Endodermal cell (in vitro differentiated cells): ENCODE measurements at regions not wholly inside any gene's neighbourhood (a gene's known extent, or its start where the extent isn't known, plus 50 kb on each side); places are given as distances from the start of the nearest gene placed in this dataset.

Source experiments
- DNase-seq: peaks from one replicate; pipeline ENCODE4 v3.0.0-alpha.2; 2017
- H3K27ac ChIP-seq: 2 replicates; pipeline ENCODE4 v1.5.1; 2013; ENCODE audit warnings: mild to moderate bottlenecking, low read depth, low read length, moderate library complexity
- H3K27me3 ChIP-seq: 2 replicates; pipeline ENCODE4 v1.6.1; 2013; ENCODE audit warnings: mild to moderate bottlenecking, low read length, moderate library complexity; ENCODE audit not compliant: insufficient read depth, control insufficient read depth, poor library complexity, severe bottlenecking
- H3K36me3 ChIP-seq: 2 replicates; pipeline ENCODE4 v1.7.0; 2013; ENCODE audit warnings: mild to moderate bottlenecking, low read length, moderate library complexity; ENCODE audit not compliant: control insufficient read depth, insufficient read depth
- H3K4me1 ChIP-seq: one replicate; pipeline ENCODE4 v1.7.0; 2013; ENCODE audit warnings: low read length; ENCODE audit not compliant: control insufficient read depth, insufficient read depth
- H3K4me3 ChIP-seq: 2 replicates; pipeline ENCODE4 v1.5.1; 2013; ENCODE audit warnings: mild to moderate bottlenecking, low read length, moderate library complexity
- H3K9ac ChIP-seq: 2 replicates; pipeline ENCODE4 v1.6.1; 2013; ENCODE audit warnings: mild to moderate bottlenecking, low read length, moderate library complexity; ENCODE audit not compliant: poor library complexity, severe bottlenecking; ENCODE audit errors: extremely low read depth
- H3K9me3 ChIP-seq: 2 replicates; pipeline ENCODE4 v1.6.1; 2013; ENCODE audit warnings: mild to moderate bottlenecking, low read length, moderate library complexity; ENCODE audit not compliant: control insufficient read depth
- H3K27ac Mint-ChIP-seq: 2 replicates; pipeline ENCODE4 v1.8.0; 2020; ENCODE audit warnings: mixed read lengths
- H3K27me3 Mint-ChIP-seq: 2 replicates; pipeline ENCODE4 v1.8.0; 2021; ENCODE audit warnings: mild to moderate bottlenecking, mixed read lengths; ENCODE audit not compliant: insufficient read depth
- H3K36me3 Mint-ChIP-seq: 2 replicates; pipeline ENCODE4 v1.8.0; 2020; ENCODE audit warnings: low read depth, mixed read lengths
- H3K4me1 Mint-ChIP-seq: 2 replicates; pipeline ENCODE4 v1.8.0; 2020; ENCODE audit warnings: mixed read lengths
- H3K4me3 Mint-ChIP-seq: 2 replicates; pipeline ENCODE4 v1.8.0; 2020; ENCODE audit warnings: mild to moderate bottlenecking, moderate library complexity, mixed read lengths
- H3K9me3 Mint-ChIP-seq: 2 replicates; pipeline ENCODE4 v1.8.0; 2020; ENCODE audit warnings: mild to moderate bottlenecking, mixed read lengths
- WGBS, 2 experiments: methylation state at CpG; one replicate each; pipeline versions ENCODE4 v1.1.5 to v1.1.7; 2013; ENCODE audit warnings: missing lambda C conversion rate in 2 of 2, mixed read lengths in 1 of 2; ENCODE audit not compliant: insufficient coverage in 1 of 2, insufficient read length in 1 of 2; 5-methylcytosine and 5-hydroxymethylcytosine counted together
- TF ChIP-seq, protein P1 (sequence below): fragments of 200-600 bp; sonication (generic); conservative IDR thresholded peaks from 2 replicates; pipeline ENCODE4 v1.5.0; 2021; ENCODE audit warnings: antibody characterized with exemption, mild to moderate bottlenecking

DNA sequence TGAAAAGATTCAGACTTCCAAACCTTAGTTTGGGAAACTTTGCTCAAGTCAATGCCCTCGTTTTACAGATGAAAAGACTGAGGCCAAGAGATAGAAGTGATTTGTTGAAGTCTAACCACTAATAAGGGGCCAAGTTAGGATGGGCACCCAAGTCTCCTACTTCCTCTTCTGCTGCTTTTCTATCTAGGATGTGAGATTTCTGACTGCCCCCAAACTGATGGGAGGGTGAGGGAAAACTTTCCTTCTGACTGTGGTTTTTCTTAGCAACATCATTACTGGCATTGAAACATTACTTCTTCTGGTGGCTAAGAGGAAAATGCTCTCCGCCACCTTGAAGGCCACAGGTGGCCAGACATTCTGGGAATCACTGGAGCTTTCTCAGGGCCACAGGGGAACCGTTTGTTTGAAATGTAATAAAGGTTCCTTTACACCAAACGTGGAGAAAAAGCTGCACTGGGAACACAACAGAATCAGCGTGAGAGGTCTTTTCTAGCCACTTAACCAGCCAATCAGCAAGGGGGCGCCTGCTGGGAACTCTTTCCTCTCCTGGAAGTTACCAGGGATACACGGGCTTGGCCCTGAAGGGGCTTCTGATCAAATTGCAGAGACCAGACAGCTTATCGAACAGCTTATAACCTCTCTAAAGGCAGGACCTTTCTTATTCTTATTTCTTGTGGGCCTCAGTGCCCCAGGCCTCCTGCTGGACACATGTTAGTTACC is 115.9 kb upstream of the TEX13D start:
- H3K9me3 ChIP-seq, result no peaks in the 10 kb centered on the region
- WGBS, 2 experiments, result 33% methylated on average over 8 of the region's 8 CpGs; no CpG with 5 or more reads in 1 of the 2 experiments
- H3K4me1 ChIP-seq, result no peaks in the 10 kb centered on the region
- Mint-ChIP-seq H3K4me3 (no peak overlapping the region), H3K27me3 (no peaks in the 10 kb centered on the region), H3K27ac (peak overlapping the region; percentile 64), H3K9me3 (no peaks in the 10 kb centered on the region), H3K4me1 (peaks cover 45% of the 10 kb centered on the region), H3K36me3 (no peaks in the 10 kb centered on the region)
- no peaks in the 10 kb centered on the region for H3K27me3 ChIP-seq
- peak overlapping the region; percentile 92 for H3K27ac ChIP-seq
- peak overlapping the region; percentile 8 for H3K4me3 ChIP-seq
- TF ChIP-seq, protein P1, sequence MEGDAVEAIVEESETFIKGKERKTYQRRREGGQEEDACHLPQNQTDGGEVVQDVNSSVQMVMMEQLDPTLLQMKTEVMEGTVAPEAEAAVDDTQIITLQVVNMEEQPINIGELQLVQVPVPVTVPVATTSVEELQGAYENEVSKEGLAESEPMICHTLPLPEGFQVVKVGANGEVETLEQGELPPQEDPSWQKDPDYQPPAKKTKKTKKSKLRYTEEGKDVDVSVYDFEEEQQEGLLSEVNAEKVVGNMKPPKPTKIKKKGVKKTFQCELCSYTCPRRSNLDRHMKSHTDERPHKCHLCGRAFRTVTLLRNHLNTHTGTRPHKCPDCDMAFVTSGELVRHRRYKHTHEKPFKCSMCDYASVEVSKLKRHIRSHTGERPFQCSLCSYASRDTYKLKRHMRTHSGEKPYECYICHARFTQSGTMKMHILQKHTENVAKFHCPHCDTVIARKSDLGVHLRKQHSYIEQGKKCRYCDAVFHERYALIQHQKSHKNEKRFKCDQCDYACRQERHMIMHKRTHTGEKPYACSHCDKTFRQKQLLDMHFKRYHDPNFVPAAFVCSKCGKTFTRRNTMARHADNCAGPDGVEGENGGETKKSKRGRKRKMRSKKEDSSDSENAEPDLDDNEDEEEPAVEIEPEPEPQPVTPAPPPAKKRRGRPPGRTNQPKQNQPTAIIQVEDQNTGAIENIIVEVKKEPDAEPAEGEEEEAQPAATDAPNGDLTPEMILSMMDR, result peak; percentile 38
- H3K9ac ChIP-seq, result no peak overlapping the region
- DNase-seq, result peak; percentile 77
- H3K36me3 ChIP-seq, result no peaks in the 10 kb centered on the region

DNA sequence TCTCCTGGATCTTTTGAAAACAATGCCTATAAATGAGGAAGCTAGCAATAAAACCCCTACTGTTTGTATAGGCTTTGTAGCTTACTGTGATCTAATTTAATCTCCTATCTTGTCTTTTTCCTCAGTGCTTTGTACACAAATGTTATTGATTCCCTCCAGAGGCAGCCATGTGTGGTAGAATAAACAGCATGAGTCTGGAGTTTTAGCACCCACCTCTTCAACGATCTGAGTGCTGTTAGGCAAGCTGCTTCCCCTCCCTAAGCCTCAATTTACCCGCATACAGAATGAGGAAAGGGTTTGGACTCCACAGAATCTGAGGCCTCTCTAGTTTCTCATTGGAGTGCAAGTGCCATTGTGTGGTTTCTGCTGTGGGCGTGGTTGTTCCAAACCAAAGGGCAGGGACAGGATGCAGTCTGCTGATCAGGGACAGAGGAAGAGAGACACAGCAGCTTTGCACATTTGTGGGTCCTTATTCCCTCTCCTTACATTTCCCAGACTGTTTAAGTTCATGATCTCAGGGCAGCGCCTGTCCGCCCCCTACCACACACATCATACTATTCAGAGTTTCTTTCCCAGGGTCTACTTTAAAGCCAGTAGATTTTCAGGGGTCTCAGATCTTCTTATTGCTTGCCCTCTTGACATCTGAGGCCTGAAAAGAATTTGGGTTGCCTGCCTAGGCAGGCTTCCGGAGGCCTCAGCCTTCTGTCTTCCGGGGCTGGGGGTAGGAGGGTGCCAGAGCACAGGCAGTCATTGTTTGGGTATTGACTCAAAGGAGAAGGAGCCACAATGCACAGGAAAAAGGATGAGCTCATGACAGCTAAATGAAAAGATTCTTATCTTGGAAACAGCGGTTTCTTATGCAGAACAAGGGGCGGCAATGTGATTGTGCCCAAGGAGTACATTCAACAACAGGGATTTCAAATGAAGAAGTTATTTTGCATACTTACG is 114.9 kb upstream of the TEX13D start:
- peak; percentile 63 for DNase-seq
- TF ChIP-seq, protein P1, result no peak

DNA sequence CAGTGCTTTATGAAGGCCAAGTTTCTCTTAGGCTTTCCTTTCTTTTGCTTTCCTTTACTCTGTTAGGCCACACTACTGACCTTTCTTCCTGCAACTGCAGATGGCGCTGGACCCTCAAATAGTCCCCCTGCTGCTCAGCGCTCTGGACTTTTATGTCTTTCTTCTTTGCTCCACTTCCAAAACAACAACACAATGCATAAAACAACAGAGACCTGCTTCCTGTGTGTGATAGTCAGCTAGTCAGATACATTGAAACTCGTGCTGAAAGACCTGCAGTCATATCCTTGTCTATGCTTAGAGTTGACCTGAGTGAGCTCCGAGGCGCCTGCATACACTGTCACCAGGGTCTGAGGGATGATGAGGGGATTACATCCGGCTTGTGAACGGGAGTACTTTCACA is 108.9 kb upstream of the TEX13D start:
- H3K27me3 Mint-ChIP-seq, result no peaks in the 10 kb centered on the region
- Histone ChIP-seq H3K27ac (no peak overlapping the region), H3K4me1 (no peaks in the 10 kb centered on the region), H3K36me3 (no peaks in the 10 kb centered on the region), H3K9ac (no peak overlapping the region), H3K4me3 (no peak overlapping the region), H3K9me3 (no peaks in the 10 kb centered on the region), H3K27me3 (no peaks in the 10 kb centered on the region)
- H3K4me3 Mint-ChIP-seq, result no peak overlapping the region
- 43 to 51% methylated on average over 3 to 7 of the region's 7 CpGs for whole genome bisulfite sequencing, 2 experiments
- no peaks in the 10 kb centered on the region for H3K9me3 Mint-ChIP-seq
- H3K27ac Mint-ChIP-seq, result no peak overlapping the region
- peak; percentile 59 for DNase-seq
- TF ChIP-seq, protein P1, result peak; percentile 88
- H3K36me3 Mint-ChIP-seq, result no peaks in the 10 kb centered on the region
- peaks cover 46% of the 10 kb centered on the region for H3K4me1 Mint-ChIP-seq

More for the DNA sequence above, 114.9 kb upstream of the TEX13D start:
- peak overlapping the region; percentile 92 for H3K27ac ChIP-seq
- H3K27me3 ChIP-seq, result no peaks in the 10 kb centered on the region
- no peaks in the 10 kb centered on the region for H3K4me1 ChIP-seq
- Mint-ChIP-seq H3K27ac (peak overlapping the region; percentile 64), H3K27me3 (no peaks in the 10 kb centered on the region), H3K36me3 (no peaks in the 10 kb centered on the region), H3K9me3 (no peaks in the 10 kb centered on the region), H3K4me1 (peaks cover 45% of the 10 kb centered on the region), H3K4me3 (peak overlapping the region; percentile 9)
- no peaks in the 10 kb centered on the region for H3K9me3 ChIP-seq
- H3K9ac ChIP-seq, result no peak overlapping the region
- peak overlapping the region; percentile 8 for H3K4me3 ChIP-seq
- H3K36me3 ChIP-seq, result no peaks in the 10 kb centered on the region
- 20% methylated on average over 9 of the region's 10 CpGs; no CpG with 5 or more reads in 1 of the 2 experiments for WGBS, 2 experiments
